Adrenal gland (tissue), 5 donors: ENCODE measurements at regions not wholly inside any gene's neighbourhood (a gene's known extent, or its start where the extent isn't known, plus 50 kb on each side); places are given as distances from the start of the nearest gene placed in this dataset.
"Not testable (repeated sequence)": the region's sequence is repeated elsewhere in the genome, so short reads cannot be mapped to it uniquely, and the experiment has no call there.

Experiments
- POLR2A ChIP-seq, 2 donors: fragments of 450-650 bp; IDR thresholded peaks; one replicate each; pipeline ENCODE4 v1.6.1; 2017; ENCODE audit warnings: antibody characterized with exemption in 2 of 2, mild to moderate bottlenecking in 2 of 2, moderate library complexity in 1 of 2
- TF ChIP-seq, protein P1 (sequence below), 6 experiments: fragments of 450-650 bp in 4 of 6; fragments of 200-600 bp in 2 of 6; sonication (generic) in 1 of 6; IDR thresholded peaks; 1 replicate in 5 of 6; 2 replicates in 1 of 6; pipeline versions ENCODE4 v1.5.1 to v1.8.0; 2016 to 2021; ENCODE audit warnings: antibody characterized with exemption in 6 of 6, mild to moderate bottlenecking in 2 of 6, moderate library complexity in 1 of 6
- donor health status: DM: no; HTN: no; CAD: no.

DNA sequence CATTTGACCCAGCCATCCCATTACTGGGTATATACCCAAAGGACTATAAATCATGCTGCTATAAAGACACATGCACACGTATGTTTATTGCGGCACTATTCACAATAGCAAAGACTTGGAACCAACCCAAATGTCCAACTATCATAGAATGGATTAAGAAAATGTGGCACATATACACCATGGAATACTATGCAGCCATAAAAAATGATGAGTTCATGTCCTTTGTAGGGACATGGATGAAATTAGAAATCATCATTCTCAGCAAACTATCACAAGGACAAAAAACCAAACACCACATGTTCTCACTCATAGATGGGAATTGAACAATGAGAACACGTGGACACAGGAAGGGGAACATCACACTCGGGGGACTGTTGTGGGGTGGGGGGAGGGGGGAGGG is 74.8 kb downstream of the RMI2 start:
- TF ChIP-seq, protein P1, sequence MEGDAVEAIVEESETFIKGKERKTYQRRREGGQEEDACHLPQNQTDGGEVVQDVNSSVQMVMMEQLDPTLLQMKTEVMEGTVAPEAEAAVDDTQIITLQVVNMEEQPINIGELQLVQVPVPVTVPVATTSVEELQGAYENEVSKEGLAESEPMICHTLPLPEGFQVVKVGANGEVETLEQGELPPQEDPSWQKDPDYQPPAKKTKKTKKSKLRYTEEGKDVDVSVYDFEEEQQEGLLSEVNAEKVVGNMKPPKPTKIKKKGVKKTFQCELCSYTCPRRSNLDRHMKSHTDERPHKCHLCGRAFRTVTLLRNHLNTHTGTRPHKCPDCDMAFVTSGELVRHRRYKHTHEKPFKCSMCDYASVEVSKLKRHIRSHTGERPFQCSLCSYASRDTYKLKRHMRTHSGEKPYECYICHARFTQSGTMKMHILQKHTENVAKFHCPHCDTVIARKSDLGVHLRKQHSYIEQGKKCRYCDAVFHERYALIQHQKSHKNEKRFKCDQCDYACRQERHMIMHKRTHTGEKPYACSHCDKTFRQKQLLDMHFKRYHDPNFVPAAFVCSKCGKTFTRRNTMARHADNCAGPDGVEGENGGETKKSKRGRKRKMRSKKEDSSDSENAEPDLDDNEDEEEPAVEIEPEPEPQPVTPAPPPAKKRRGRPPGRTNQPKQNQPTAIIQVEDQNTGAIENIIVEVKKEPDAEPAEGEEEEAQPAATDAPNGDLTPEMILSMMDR (IDR thresholded peaks at IDR 0.05), result not testable (repeated sequence)
- not testable (repeated sequence) for TF ChIP-seq POLR2A (IDR thresholded peaks at IDR 0.05)
